GM23338 (cell line): ENCODE measurements at regions not wholly inside any gene's neighbourhood (a gene's known extent, or its start where the extent isn't known, plus 50 kb on each side); places are given as distances from the start of the nearest gene placed in this dataset.

ENCODE experiments used
- ATAC-seq: fragments of 200-7000 bp; cut with Tn5 transposase; 3 replicates; pipeline ENCODE4 v1.9.1; 2020
- DNase-seq: peaks from one replicate; pipeline ENCODE4 v3.0.0-alpha.2; 2015; ENCODE audit warnings: low spot score
- H2AFZ ChIP-seq: fragments of 200-600 bp; sonication (generic); 2 replicates; pipeline ENCODE4 v1.8.0; 2016; ENCODE audit warnings: antibody characterized with exemption, mild to moderate bottlenecking, moderate library complexity
- H3F3A ChIP-seq: fragments of 200-600 bp; sonication (generic); replicated peaks from 2 replicates; pipeline ENCODE4 v1.8.0; 2017; ENCODE audit warnings: antibody characterized with exemption, mixed run types, low read depth
- H3K27ac ChIP-seq: fragments of 200-600 bp; sonication (generic); 2 replicates; pipeline ENCODE4 v1.6.1; 2016; ENCODE audit warnings: low read depth
- H3K27me3 ChIP-seq: fragments of 200-600 bp; sonication (generic); 2 replicates; pipeline ENCODE4 v1.8.0; 2016; ENCODE audit warnings: mild to moderate bottlenecking, mixed run types, moderate library complexity; ENCODE audit not compliant: insufficient read depth
- H3K36me3 ChIP-seq: fragments of 200-600 bp; sonication (generic); 2 replicates; pipeline ENCODE4 v1.8.0; 2016; ENCODE audit warnings: mild to moderate bottlenecking; ENCODE audit not compliant: insufficient read depth
- H3K4me1 ChIP-seq: fragments of 200-600 bp; sonication (generic); 2 replicates; pipeline ENCODE4 v1.8.0; 2016; ENCODE audit warnings: mild to moderate bottlenecking, moderate library complexity; ENCODE audit not compliant: insufficient read depth
- H3K4me2 ChIP-seq: fragments of 200-600 bp; sonication (generic); 2 replicates; pipeline ENCODE4 v1.7.1; 2017; ENCODE audit warnings: mixed run types
- H3K4me3 ChIP-seq: fragments of 200-600 bp; sonication (generic); 2 replicates; pipeline ENCODE4 v1.6.1; 2016; ENCODE audit warnings: mixed run types
- H3K79me2 ChIP-seq: fragments of 200-600 bp; sonication (generic); replicated peaks from 2 replicates; pipeline ENCODE4 v1.8.0; 2017; ENCODE audit warnings: mild to moderate bottlenecking; ENCODE audit not compliant: insufficient read depth
- H3K9me2 ChIP-seq: fragments of 200-600 bp; sonication (generic); 2 replicates; pipeline ENCODE4 v1.8.0; 2017; ENCODE audit not compliant: insufficient read depth
- H4K20me1 ChIP-seq: fragments of 200-600 bp; sonication (generic); replicated peaks from 2 replicates; pipeline ENCODE4 v1.8.0; 2017; ENCODE audit warnings: mild to moderate bottlenecking; ENCODE audit not compliant: insufficient read depth
- H3K27ac Mint-ChIP-seq: 2 replicates; pipeline ENCODE4 v1.8.0; 2020; ENCODE audit warnings: inconsistent platforms, mild to moderate bottlenecking, moderate library complexity, mixed read lengths
- H3K27me3 Mint-ChIP-seq: 3 replicates; pipeline ENCODE4 v1.8.0; 2022; ENCODE audit warnings: low read depth, mild to moderate bottlenecking, moderate library complexity, mixed read lengths, inconsistent platforms; ENCODE audit not compliant: insufficient read depth, poor library complexity
- H3K36me3 Mint-ChIP-seq: 3 replicates; pipeline ENCODE4 v1.8.0; 2021; ENCODE audit warnings: low read depth, mild to moderate bottlenecking, inconsistent platforms, moderate library complexity, mixed read lengths
- H3K4me1 Mint-ChIP-seq: 3 replicates; pipeline ENCODE4 v1.8.0; 2020; ENCODE audit warnings: mild to moderate bottlenecking, inconsistent platforms, mixed read lengths
- H3K4me3 Mint-ChIP-seq: 3 replicates; pipeline ENCODE4 v1.8.0; 2021; ENCODE audit warnings: moderate library complexity, mild to moderate bottlenecking, inconsistent platforms, mixed read lengths
- H3K9me3 Mint-ChIP-seq: 3 replicates; pipeline ENCODE4 v1.8.0; 2020; ENCODE audit warnings: moderate library complexity, mild to moderate bottlenecking, inconsistent platforms, mixed read lengths
- CREB1 ChIP-seq: fragments of 250-450 bp; sonication (Bioruptor Pico); IDR thresholded peaks from 2 replicates; pipeline ENCODE4 v1.5.0; 2020; ENCODE audit warnings: low read depth, mild to moderate bottlenecking, moderate library complexity
- EZH2phosphoT487 ChIP-seq: fragments of 200-600 bp; sonication (generic); IDR thresholded peaks from one replicate; pipeline ENCODE4 v1.8.1; 2018; ENCODE audit warnings: antibody characterized with exemption; ENCODE audit not compliant: unreplicated experiment
- NANOG ChIP-seq: IDR thresholded peaks from 2 replicates; pipeline ENCODE4 v1.6.1; 2016; ENCODE audit warnings: antibody characterized with exemption, borderline replicate concordance
- POLR2AphosphoS5 ChIP-seq: IDR thresholded peaks from 2 replicates; pipeline ENCODE4 v1.6.1; 2016; ENCODE audit warnings: antibody characterized with exemption, low read depth
- STAT1 ChIP-seq: IDR thresholded peaks from one replicate; pipeline ENCODE4 v1.6.1; 2016; ENCODE audit warnings: antibody characterized with exemption; ENCODE audit not compliant: unreplicated experiment
- ZNF114 ChIP-seq: fragments of 250-450 bp; sonication (Bioruptor Pico); IDR thresholded peaks from 2 replicates; pipeline ENCODE4 v1.5.0; 2020; ENCODE audit warnings: mild to moderate bottlenecking, moderate library complexity
- ZNF331 ChIP-seq: fragments of 250-450 bp; sonication (Bioruptor Pico); IDR thresholded peaks from 2 replicates; pipeline ENCODE4 v1.5.0; 2020; ENCODE audit warnings: low read depth, mild to moderate bottlenecking, moderate library complexity
- TF ChIP-seq, protein P1 (sequence below): IDR thresholded peaks from 2 replicates; pipeline ENCODE4 v1.6.1; 2016; ENCODE audit warnings: antibody characterized with exemption
- TF ChIP-seq, protein P2 (sequence below): IDR thresholded peaks from one replicate; pipeline ENCODE4 v1.6.1; 2018; ENCODE audit warnings: antibody characterized with exemption; ENCODE audit not compliant: unreplicated experiment
- TF ChIP-seq, protein P3 (sequence below), 2 experiments: fragments of 200-600 bp in 1 of 2; sonication (generic) in 1 of 2; conservative IDR thresholded peaks; 2 replicates each; pipeline versions ENCODE4 v1.5.1 to v1.6.1; 2016 to 2017; ENCODE audit warnings: antibody characterized with exemption in 2 of 2, low read depth in 2 of 2, mild to moderate bottlenecking in 2 of 2, moderate library complexity in 1 of 2
- TF ChIP-seq, protein P4 (sequence below): fragments of 250-450 bp; sonication (Bioruptor Pico); IDR thresholded peaks from 2 replicates; pipeline ENCODE4 v1.5.0; 2020; ENCODE audit warnings: mild to moderate bottlenecking, moderate library complexity

GRCh38 chr11:121699801-121700200, 247.0 kb upstream of the SORL1-AS1 start (continued):
- TF ChIP-seq, protein P1, sequence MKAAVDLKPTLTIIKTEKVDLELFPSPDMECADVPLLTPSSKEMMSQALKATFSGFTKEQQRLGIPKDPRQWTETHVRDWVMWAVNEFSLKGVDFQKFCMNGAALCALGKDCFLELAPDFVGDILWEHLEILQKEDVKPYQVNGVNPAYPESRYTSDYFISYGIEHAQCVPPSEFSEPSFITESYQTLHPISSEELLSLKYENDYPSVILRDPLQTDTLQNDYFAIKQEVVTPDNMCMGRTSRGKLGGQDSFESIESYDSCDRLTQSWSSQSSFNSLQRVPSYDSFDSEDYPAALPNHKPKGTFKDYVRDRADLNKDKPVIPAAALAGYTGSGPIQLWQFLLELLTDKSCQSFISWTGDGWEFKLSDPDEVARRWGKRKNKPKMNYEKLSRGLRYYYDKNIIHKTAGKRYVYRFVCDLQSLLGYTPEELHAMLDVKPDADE = no peak

- Histone ChIP-seq H3K4me1 (peaks cover 14% of the 10 kb centered on the region), H3K27ac (no peak overlapping the region), H4K20me1 (no peaks in the 10 kb centered on the region), H3K27me3 (no peaks in the 10 kb centered on the region), H3K79me2 (no peaks in the 10 kb centered on the region), H3F3A (no peaks in the 10 kb centered on the region), H3K4me2 (no peak overlapping the region), H3K36me3 (no peaks in the 10 kb centered on the region), H2AFZ (no peak overlapping the region), H3K9me2 (no peaks in the 10 kb centered on the region), H3K4me3 (no peak overlapping the region)
- no peak for DNase-seq
- Mint-ChIP-seq H3K4me1 (peaks cover 12% of the 10 kb centered on the region), H3K36me3 (no peaks in the 10 kb centered on the region), H3K4me3 (no peak overlapping the region), H3K9me3 (no peaks in the 10 kb centered on the region), H3K27me3 (no peaks in the 10 kb centered on the region), H3K27ac (no peak overlapping the region)
- ATAC-seq = no peak
- TF ChIP-seq, protein P2, sequence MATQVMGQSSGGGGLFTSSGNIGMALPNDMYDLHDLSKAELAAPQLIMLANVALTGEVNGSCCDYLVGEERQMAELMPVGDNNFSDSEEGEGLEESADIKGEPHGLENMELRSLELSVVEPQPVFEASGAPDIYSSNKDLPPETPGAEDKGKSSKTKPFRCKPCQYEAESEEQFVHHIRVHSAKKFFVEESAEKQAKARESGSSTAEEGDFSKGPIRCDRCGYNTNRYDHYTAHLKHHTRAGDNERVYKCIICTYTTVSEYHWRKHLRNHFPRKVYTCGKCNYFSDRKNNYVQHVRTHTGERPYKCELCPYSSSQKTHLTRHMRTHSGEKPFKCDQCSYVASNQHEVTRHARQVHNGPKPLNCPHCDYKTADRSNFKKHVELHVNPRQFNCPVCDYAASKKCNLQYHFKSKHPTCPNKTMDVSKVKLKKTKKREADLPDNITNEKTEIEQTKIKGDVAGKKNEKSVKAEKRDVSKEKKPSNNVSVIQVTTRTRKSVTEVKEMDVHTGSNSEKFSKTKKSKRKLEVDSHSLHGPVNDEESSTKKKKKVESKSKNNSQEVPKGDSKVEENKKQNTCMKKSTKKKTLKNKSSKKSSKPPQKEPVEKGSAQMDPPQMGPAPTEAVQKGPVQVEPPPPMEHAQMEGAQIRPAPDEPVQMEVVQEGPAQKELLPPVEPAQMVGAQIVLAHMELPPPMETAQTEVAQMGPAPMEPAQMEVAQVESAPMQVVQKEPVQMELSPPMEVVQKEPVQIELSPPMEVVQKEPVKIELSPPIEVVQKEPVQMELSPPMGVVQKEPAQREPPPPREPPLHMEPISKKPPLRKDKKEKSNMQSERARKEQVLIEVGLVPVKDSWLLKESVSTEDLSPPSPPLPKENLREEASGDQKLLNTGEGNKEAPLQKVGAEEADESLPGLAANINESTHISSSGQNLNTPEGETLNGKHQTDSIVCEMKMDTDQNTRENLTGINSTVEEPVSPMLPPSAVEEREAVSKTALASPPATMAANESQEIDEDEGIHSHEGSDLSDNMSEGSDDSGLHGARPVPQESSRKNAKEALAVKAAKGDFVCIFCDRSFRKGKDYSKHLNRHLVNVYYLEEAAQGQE = no peak
- TF ChIP-seq, protein P3, sequence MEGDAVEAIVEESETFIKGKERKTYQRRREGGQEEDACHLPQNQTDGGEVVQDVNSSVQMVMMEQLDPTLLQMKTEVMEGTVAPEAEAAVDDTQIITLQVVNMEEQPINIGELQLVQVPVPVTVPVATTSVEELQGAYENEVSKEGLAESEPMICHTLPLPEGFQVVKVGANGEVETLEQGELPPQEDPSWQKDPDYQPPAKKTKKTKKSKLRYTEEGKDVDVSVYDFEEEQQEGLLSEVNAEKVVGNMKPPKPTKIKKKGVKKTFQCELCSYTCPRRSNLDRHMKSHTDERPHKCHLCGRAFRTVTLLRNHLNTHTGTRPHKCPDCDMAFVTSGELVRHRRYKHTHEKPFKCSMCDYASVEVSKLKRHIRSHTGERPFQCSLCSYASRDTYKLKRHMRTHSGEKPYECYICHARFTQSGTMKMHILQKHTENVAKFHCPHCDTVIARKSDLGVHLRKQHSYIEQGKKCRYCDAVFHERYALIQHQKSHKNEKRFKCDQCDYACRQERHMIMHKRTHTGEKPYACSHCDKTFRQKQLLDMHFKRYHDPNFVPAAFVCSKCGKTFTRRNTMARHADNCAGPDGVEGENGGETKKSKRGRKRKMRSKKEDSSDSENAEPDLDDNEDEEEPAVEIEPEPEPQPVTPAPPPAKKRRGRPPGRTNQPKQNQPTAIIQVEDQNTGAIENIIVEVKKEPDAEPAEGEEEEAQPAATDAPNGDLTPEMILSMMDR (conservative IDR thresholded peaks at IDR 0.05; ENCODE audit: low read depth in 2 of 2) = no peak
- no peak for TF ChIP-seq CREB1 (CRISPR knock-in tag)
- no peak for TF ChIP-seq ZNF114 (CRISPR knock-in tag)
- TF ChIP-seq, protein P4, sequence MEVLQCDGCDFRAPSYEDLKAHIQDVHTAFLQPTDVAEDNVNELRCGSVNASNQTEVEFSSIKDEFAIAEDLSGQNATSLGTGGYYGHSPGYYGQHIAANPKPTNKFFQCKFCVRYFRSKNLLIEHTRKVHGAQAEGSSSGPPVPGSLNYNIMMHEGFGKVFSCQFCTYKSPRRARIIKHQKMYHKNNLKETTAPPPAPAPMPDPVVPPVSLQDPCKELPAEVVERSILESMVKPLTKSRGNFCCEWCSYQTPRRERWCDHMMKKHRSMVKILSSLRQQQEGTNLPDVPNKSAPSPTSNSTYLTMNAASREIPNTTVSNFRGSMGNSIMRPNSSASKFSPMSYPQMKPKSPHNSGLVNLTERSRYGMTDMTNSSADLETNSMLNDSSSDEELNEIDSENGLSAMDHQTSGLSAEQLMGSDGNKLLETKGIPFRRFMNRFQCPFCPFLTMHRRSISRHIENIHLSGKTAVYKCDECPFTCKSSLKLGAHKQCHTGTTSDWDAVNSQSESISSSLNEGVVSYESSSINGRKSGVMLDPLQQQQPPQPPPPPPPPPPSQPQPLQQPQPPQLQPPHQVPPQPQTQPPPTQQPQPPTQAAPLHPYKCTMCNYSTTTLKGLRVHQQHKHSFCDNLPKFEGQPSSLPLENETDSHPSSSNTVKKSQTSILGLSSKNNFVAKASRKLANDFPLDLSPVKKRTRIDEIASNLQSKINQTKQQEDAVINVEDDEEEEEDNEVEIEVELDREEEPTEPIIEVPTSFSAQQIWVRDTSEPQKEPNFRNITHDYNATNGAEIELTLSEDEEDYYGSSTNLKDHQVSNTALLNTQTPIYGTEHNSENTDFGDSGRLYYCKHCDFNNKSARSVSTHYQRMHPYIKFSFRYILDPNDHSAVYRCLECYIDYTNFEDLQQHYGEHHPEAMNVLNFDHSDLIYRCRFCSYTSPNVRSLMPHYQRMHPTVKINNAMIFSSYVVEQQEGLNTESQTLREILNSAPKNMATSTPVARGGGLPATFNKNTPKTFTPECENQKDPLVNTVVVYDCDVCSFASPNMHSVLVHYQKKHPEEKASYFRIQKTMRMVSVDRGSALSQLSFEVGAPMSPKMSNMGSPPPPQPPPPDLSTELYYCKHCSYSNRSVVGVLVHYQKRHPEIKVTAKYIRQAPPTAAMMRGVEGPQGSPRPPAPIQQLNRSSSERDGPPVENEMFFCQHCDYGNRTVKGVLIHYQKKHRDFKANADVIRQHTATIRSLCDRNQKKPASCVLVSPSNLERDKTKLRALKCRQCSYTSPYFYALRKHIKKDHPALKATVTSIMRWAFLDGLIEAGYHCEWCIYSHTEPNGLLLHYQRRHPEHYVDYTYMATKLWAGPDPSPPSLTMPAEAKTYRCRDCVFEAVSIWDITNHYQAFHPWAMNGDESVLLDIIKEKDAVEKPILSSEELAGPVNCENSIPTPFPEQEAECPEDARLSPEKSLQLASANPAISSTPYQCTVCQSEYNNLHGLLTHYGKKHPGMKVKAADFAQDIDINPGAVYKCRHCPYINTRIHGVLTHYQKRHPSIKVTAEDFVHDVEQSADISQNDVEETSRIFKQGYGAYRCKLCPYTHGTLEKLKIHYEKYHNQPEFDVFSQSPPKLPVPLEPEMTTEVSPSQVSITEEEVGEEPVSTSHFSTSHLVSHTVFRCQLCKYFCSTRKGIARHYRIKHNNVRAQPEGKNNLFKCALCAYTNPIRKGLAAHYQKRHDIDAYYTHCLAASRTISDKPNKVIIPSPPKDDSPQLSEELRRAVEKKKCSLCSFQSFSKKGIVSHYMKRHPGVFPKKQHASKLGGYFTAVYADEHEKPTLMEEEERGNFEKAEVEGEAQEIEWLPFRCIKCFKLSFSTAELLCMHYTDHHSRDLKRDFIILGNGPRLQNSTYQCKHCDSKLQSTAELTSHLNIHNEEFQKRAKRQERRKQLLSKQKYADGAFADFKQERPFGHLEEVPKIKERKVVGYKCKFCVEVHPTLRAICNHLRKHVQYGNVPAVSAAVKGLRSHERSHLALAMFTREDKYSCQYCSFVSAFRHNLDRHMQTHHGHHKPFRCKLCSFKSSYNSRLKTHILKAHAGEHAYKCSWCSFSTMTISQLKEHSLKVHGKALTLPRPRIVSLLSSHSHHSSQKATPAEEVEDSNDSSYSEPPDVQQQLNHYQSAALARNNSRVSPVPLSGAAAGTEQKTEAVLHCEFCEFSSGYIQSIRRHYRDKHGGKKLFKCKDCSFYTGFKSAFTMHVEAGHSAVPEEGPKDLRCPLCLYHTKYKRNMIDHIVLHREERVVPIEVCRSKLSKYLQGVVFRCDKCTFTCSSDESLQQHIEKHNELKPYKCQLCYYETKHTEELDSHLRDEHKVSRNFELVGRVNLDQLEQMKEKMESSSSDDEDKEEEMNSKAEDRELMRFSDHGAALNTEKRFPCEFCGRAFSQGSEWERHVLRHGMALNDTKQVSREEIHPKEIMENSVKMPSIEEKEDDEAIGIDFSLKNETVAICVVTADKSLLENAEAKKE = no peak
- TF ChIP-seq NANOG = no peak
- TF ChIP-seq ZNF331 (CRISPR knock-in tag) = no peak
- TF ChIP-seq EZH2phosphoT487 = no peak
- no peak for TF ChIP-seq POLR2AphosphoS5
- no peak for TF ChIP-seq STAT1
- TF ChIP-seq, protein P1 = no peak
These were observed 244.3 kb upstream of the SORL1-AS1 start for GRCh38 chr11:121696931-121697670.
